IMR-90 (cell line): ENCODE measurements at regions not wholly inside any gene's neighbourhood (a gene's known extent, or its start where the extent isn't known, plus 50 kb on each side); places are given as distances from the start of the nearest gene placed in this dataset.

Experiments used
- ATAC-seq: fragments of 200-7000 bp; cut with Tn5 transposase; 2 replicates; pipeline ENCODE4 v1.9.1; 2020; ENCODE audit warnings: low read depth, mild to moderate bottlenecking, moderate library complexity
- BruUV-seq: library from RNA; stranded (reverse); fragments of 400-500 nt; replicated peaks from 2 replicates; lab custom pipeline; 2021; lab: Mats Ljungman, UMichigan
- CTCF ChIA-PET: fragments of 300-600 bp; formaldehyde crosslinking; extraction: SDS; loops from one replicate; lab custom pipeline; 2021; ENCODE audit warnings: antibody characterized with exemption; lab: Yijun Ruan, JAX
- POLR2A ChIA-PET: fragments of 300-600 bp; sonication (Branson Sonifier 250); formaldehyde crosslinking; loops from one replicate; lab custom pipeline; 2022; ENCODE audit warnings: antibody characterized with exemption; ENCODE audit not compliant: unreplicated experiment; lab: Charles Lee
- DNase-seq: peaks from one replicate; pipeline ENCODE4 v3.0.0; 2013
- H2AFZ ChIP-seq: replicated peaks from 2 replicates; pipeline ENCODE3; 2013; ENCODE audit warnings: low read length, mild to moderate bottlenecking; ENCODE audit not compliant: poor library complexity
- H2AK5ac ChIP-seq: 2 replicates; pipeline ENCODE4 v1.6.1; 2013; ENCODE audit warnings: low read depth, low read length, inconsistent platforms
- H2AK9ac ChIP-seq: replicated peaks from 2 replicates; pipeline ENCODE3; 2013; ENCODE audit warnings: mild to moderate bottlenecking, low read depth, low read length, moderate library complexity; ENCODE audit not compliant: poor library complexity
- H2BK120ac ChIP-seq: 2 replicates; pipeline ENCODE4 v1.6.1; 2013; ENCODE audit warnings: low read depth, low read length, inconsistent platforms
- H2BK15ac ChIP-seq: 3 replicates; pipeline ENCODE4 v1.6.1; 2013; ENCODE audit warnings: low read depth, low read length, inconsistent platforms
- H2BK20ac ChIP-seq: 2 replicates; pipeline ENCODE4 v1.6.1; 2013; ENCODE audit warnings: low read depth, mild to moderate bottlenecking, inconsistent platforms, low read length, moderate library complexity
- H2BK5ac ChIP-seq: 2 replicates; pipeline ENCODE4 v1.6.1; 2013; ENCODE audit warnings: mild to moderate bottlenecking, low read depth, low read length, inconsistent platforms; ENCODE audit not compliant: poor library complexity, severe bottlenecking
- H3K14ac ChIP-seq: replicated peaks from 2 replicates; pipeline ENCODE4 v1.6.1; 2013; ENCODE audit warnings: low read depth, low read length, inconsistent platforms
- H3K18ac ChIP-seq: 2 replicates; pipeline ENCODE4 v1.6.1; 2013; ENCODE audit warnings: low read depth, low read length, control low read depth
- H3K23ac ChIP-seq: 2 replicates; pipeline ENCODE4 v1.6.1; 2013; ENCODE audit warnings: low read depth, low read length, inconsistent platforms
- H3K27ac ChIP-seq: 2 replicates; pipeline ENCODE4 v1.5.1; 2013; ENCODE audit warnings: mild to moderate bottlenecking, control low read depth, low read length; ENCODE audit not compliant: insufficient read depth
- H3K27me3 ChIP-seq: 2 replicates; pipeline ENCODE4 v1.6.1; 2013; ENCODE audit warnings: low read length; ENCODE audit not compliant: control insufficient read depth, insufficient read depth
- H3K36me3 ChIP-seq: 2 replicates; pipeline ENCODE4 v1.6.1; 2013; ENCODE audit warnings: low read length, mixed read lengths; ENCODE audit not compliant: control insufficient read depth, insufficient read depth
- H3K4ac ChIP-seq: 2 replicates; pipeline ENCODE4 v1.6.1; 2013; ENCODE audit warnings: low read depth, low read length, inconsistent platforms
- H3K4me1 ChIP-seq: 2 replicates; pipeline ENCODE4 v1.6.1; 2013; ENCODE audit warnings: low read length, mixed read lengths; ENCODE audit not compliant: control insufficient read depth, insufficient read depth
- H3K4me2 ChIP-seq: 2 replicates; pipeline ENCODE4 v1.6.1; 2013; ENCODE audit warnings: low read depth, mild to moderate bottlenecking, control low read depth, low read length, moderate library complexity
- H3K4me3 ChIP-seq: 2 replicates; pipeline ENCODE4 v1.5.1; 2013; ENCODE audit warnings: low read depth, mild to moderate bottlenecking, control low read depth, low read length, moderate library complexity; ENCODE audit not compliant: insufficient read depth
- H3K56ac ChIP-seq: 2 replicates; pipeline ENCODE4 v1.6.1; 2013; ENCODE audit warnings: low read length, inconsistent platforms; ENCODE audit not compliant: insufficient read depth; ENCODE audit errors: extremely low read depth
- H3K79me1 ChIP-seq, 2 experiments: 2 replicates each; pipeline ENCODE4 v1.6.1; 2013; ENCODE audit warnings: low read length in 2 of 2, inconsistent platforms in 1 of 2, low read depth in 1 of 2
- H3K9ac ChIP-seq: 2 replicates; pipeline ENCODE4 v1.6.1; 2013; ENCODE audit warnings: low read depth, low read length, control low read depth
- H3K9me1 ChIP-seq: 2 replicates; pipeline ENCODE4 v1.6.1; 2013; ENCODE audit warnings: low read length, inconsistent platforms; ENCODE audit not compliant: insufficient read depth
- H3K9me3 ChIP-seq: 2 replicates; pipeline ENCODE4 v1.6.1; 2013; ENCODE audit warnings: low read length; ENCODE audit not compliant: control insufficient read depth, insufficient read depth
- H4K20me1 ChIP-seq: 2 replicates; pipeline ENCODE4 v1.6.1; 2013; ENCODE audit warnings: low read length, inconsistent platforms; ENCODE audit not compliant: insufficient read depth
- H4K5ac ChIP-seq: 2 replicates; pipeline ENCODE4 v1.6.1; 2013; ENCODE audit warnings: mild to moderate bottlenecking, low read depth, low read length, control low read depth
- H4K8ac ChIP-seq, 2 experiments: 2 replicates each; pipeline ENCODE4 v1.6.1; 2013; ENCODE audit warnings: low read depth in 2 of 2, low read length in 2 of 2, control low read depth in 1 of 2, inconsistent platforms in 1 of 2
- H4K91ac ChIP-seq: 2 replicates; pipeline ENCODE4 v1.6.1; 2013; ENCODE audit warnings: low read depth, low read length, inconsistent platforms; ENCODE audit not compliant: insufficient read depth
- FOS ChIP-seq: fragments of 150-350 bp; IDR thresholded peaks from 2 replicates; pipeline ENCODE4 v1.6.1; 2016; ENCODE audit warnings: low read depth, low read length
- MXI1 ChIP-seq: IDR thresholded peaks from 2 replicates; pipeline ENCODE4 v1.6.1; 2012; ENCODE audit warnings: low read depth, mild to moderate bottlenecking, low read length, moderate library complexity, borderline replicate concordance
- RCOR1 ChIP-seq: IDR thresholded peaks from 2 replicates; pipeline ENCODE4 v1.6.1; 2012; ENCODE audit warnings: mild to moderate bottlenecking, low read length, improper control_type of control experiment; ENCODE audit not compliant: insufficient replicate concordance
- WGBS, 2 experiments: methylation state at CpG; one replicate each; pipeline versions ENCODE4 v1.1.5 to v1.1.7; 2013; ENCODE audit warnings: missing lambda C conversion rate in 2 of 2; ENCODE audit not compliant: insufficient read length in 1 of 2; ENCODE audit errors: extremely low coverage in 2 of 2; 5-methylcytosine and 5-hydroxymethylcytosine counted together
- dilution Hi-C: fragments of 300-500 bp; cut with HindIII; formaldehyde crosslinking; loops from one replicate; pipeline ENCODE4 v1.14.3; 2018; ENCODE audit warnings: low sequenced_read_pairs; ENCODE audit not compliant: unreplicated experiment
- in situ Hi-C: fragments of 300-500 bp; cut with MboI; formaldehyde crosslinking; loops from 3 replicates; pipeline ENCODE4 v1.14.3; 2019; ENCODE audit warnings: low sequenced_read_pairs, inconsistent platforms, mixed read lengths
- intact Hi-C: fragments of 100-400 bp; cut with micrococcal nuclease; formaldehyde crosslinking; loops from 2 replicates; pipeline ENCODE4 v1.10.0; 2022

DNA sequence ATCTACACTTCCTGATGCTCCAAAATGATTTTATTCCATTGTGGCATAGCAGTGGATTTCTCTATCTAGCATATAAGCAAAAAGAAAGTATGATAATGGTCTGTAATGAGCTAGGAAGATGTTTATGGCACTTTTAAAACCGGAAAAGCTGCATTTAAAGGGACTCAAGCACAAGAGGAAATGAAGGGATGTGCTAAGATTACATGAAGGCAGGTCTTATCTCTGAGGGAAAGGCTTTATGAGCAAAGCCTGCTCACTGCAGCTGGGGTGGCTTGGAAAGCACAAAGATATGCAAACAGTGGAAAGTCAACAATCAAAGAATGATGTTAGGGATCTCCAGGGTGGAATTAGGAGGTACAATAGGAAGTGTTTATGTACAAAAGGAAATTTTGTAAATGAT is 138.2 kb downstream of the TENT5A start:
- Histone ChIP-seq H3K14ac (0 out of 2 replicates have a peak overlapping the region, but pooled peaks have one; percentile 27), H2AK5ac (no peak overlapping the region), H4K8ac (peak overlapping the region; percentile 41 to 76), H2BK15ac (0 out of 3 replicates have a peak overlapping the region, but pooled peaks have one; percentile 33), H3K9me3 (no peaks in the 10 kb centered on the region), H4K5ac (peak overlapping the region; percentile 37; the same call in 1 of the 2 replicates), H3K4ac (peak overlapping the region; percentile 52; the same call in 1 of the 2 replicates), H2BK5ac (peak overlapping the region; percentile 82), H3K36me3 (no peaks in the 10 kb centered on the region), H3K27ac (no peak overlapping the region), H3K56ac (no peak overlapping the region), H3K27me3 (no peaks in the 10 kb centered on the region), H4K20me1 (no peaks in the 10 kb centered on the region), H4K91ac (peak overlapping the region; percentile 39), H3K9me1 (no peaks in the 10 kb centered on the region), H3K79me1 (no peaks in the 10 kb centered on the region), H3K23ac (peak overlapping the region; percentile 33; the same call in 1 of the 2 replicates), H2AK9ac (no peak overlapping the region), H2AFZ (no peak overlapping the region), H3K9ac (no peak overlapping the region), H2BK20ac (peak overlapping the region; percentile 82; the same call in 1 of the 2 replicates), H3K4me1 (peaks cover 1% of the 10 kb centered on the region; the same call in 1 of the 2 replicates), H3K4me3 (no peak overlapping the region), H2BK120ac (peak overlapping the region; percentile 60), H3K18ac (peak overlapping the region; percentile 39; the same call in 1 of the 2 replicates), H3K4me2 (peak overlapping the region; percentile 63; the same call in 1 of the 2 replicates)
- no TSS peak for BruUV-seq
- intact Hi-C loops (no loop called here), dilution Hi-C loops (no loop called here), in situ Hi-C loops (no loop called here)
- ATAC-seq (peak; percentile 92), DNase-seq (peak; percentile 85)
- CTCF ChIA-PET = no interaction called here
- POLR2A ChIA-PET = no interaction called here
- WGBS, 2 experiments = 0% methylated on average over 1 of the region's 1 CpG; no CpG with 5 or more reads in 1 of the 2 experiments
- TF ChIP-seq RCOR1 = no peak
- TF ChIP-seq FOS = no peak
- no peak for TF ChIP-seq MXI1
